HL-60 (cell line): ENCODE measurements at regions not wholly inside any gene's neighbourhood (a gene's known extent, or its start where the extent isn't known, plus 50 kb on each side); places are given as distances from the start of the nearest gene placed in this dataset.

Source experiments
- DNase-seq, 2 experiments: peaks; one replicate each; pipeline ENCODE4 v3.0.0-alpha.2; 2010 to 2020; ENCODE audit warnings: low read depth in 1 of 2, low spot score in 1 of 2
- H3K27ac ChIP-seq: fragments of 250-450 bp; sonication (Bioruptor Pico); replicated peaks from 2 replicates; pipeline ENCODE4 v1.5.1; 2020; ENCODE audit warnings: mild to moderate bottlenecking, moderate library complexity
- H3K27me3 ChIP-seq: fragments of 250-450 bp; sonication (Bioruptor Pico); 2 replicates; pipeline ENCODE4 v1.5.1; 2021; ENCODE audit warnings: mild to moderate bottlenecking, moderate library complexity; ENCODE audit not compliant: insufficient read depth, poor library complexity, severe bottlenecking
- H3K4me3 ChIP-seq: replicated peaks from 2 replicates; pipeline ENCODE4 v1.5.1; 2011; ENCODE audit warnings: mild to moderate bottlenecking, control low read depth, low read length; ENCODE audit not compliant: insufficient read depth
- GABPA ChIP-seq: IDR thresholded peaks from 2 replicates; pipeline ENCODE4 v1.6.1; 2012; ENCODE audit warnings: low read depth
- POLR2AphosphoS5 ChIP-seq: IDR thresholded peaks from 2 replicates; pipeline ENCODE4 v1.6.1; 2012; ENCODE audit warnings: low read depth
- SPI1 ChIP-seq: IDR thresholded peaks from 2 replicates; pipeline ENCODE4 v1.6.1; 2012; ENCODE audit warnings: low read depth, mild to moderate bottlenecking, borderline replicate concordance
- TF ChIP-seq, protein P1 (sequence below): IDR thresholded peaks from 2 replicates; pipeline ENCODE4 v1.6.1; 2012; ENCODE audit warnings: low read depth; ENCODE audit not compliant: insufficient replicate concordance
- TF ChIP-seq, protein P2 (sequence below): IDR thresholded peaks from one replicate; pipeline ENCODE4 v1.5.1; 2011; ENCODE audit warnings: low read length, control low read depth, inconsistent platforms; ENCODE audit not compliant: insufficient read depth

DNA sequence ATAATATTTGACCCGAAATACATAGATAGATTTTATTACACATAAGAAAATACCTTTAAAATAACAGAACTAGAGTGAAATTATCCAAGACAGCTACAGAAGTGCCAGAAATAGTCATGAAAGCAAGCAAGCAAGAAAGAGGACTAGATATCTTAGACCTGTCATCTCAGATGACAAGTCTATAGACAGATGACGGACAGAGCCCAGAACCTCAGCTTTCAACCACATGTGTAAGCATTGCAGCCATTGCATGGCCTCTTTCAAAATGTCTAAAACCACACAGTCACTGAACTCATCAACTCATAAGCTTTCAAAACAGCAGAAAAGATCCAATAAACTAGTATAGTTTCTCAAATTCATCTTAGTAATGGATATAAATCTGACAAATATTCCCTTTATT is 59.8 kb upstream of the FHIT start:
- no peak for DNase-seq
- H3K4me3 ChIP-seq: no peak overlapping the region
- no peak for TF ChIP-seq SPI1
- TF ChIP-seq GABPA: no peak
- TF ChIP-seq, protein P1, sequence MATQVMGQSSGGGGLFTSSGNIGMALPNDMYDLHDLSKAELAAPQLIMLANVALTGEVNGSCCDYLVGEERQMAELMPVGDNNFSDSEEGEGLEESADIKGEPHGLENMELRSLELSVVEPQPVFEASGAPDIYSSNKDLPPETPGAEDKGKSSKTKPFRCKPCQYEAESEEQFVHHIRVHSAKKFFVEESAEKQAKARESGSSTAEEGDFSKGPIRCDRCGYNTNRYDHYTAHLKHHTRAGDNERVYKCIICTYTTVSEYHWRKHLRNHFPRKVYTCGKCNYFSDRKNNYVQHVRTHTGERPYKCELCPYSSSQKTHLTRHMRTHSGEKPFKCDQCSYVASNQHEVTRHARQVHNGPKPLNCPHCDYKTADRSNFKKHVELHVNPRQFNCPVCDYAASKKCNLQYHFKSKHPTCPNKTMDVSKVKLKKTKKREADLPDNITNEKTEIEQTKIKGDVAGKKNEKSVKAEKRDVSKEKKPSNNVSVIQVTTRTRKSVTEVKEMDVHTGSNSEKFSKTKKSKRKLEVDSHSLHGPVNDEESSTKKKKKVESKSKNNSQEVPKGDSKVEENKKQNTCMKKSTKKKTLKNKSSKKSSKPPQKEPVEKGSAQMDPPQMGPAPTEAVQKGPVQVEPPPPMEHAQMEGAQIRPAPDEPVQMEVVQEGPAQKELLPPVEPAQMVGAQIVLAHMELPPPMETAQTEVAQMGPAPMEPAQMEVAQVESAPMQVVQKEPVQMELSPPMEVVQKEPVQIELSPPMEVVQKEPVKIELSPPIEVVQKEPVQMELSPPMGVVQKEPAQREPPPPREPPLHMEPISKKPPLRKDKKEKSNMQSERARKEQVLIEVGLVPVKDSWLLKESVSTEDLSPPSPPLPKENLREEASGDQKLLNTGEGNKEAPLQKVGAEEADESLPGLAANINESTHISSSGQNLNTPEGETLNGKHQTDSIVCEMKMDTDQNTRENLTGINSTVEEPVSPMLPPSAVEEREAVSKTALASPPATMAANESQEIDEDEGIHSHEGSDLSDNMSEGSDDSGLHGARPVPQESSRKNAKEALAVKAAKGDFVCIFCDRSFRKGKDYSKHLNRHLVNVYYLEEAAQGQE: no peak
- TF ChIP-seq, protein P2, sequence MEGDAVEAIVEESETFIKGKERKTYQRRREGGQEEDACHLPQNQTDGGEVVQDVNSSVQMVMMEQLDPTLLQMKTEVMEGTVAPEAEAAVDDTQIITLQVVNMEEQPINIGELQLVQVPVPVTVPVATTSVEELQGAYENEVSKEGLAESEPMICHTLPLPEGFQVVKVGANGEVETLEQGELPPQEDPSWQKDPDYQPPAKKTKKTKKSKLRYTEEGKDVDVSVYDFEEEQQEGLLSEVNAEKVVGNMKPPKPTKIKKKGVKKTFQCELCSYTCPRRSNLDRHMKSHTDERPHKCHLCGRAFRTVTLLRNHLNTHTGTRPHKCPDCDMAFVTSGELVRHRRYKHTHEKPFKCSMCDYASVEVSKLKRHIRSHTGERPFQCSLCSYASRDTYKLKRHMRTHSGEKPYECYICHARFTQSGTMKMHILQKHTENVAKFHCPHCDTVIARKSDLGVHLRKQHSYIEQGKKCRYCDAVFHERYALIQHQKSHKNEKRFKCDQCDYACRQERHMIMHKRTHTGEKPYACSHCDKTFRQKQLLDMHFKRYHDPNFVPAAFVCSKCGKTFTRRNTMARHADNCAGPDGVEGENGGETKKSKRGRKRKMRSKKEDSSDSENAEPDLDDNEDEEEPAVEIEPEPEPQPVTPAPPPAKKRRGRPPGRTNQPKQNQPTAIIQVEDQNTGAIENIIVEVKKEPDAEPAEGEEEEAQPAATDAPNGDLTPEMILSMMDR: no peak
- no peak for TF ChIP-seq POLR2AphosphoS5

DNA sequence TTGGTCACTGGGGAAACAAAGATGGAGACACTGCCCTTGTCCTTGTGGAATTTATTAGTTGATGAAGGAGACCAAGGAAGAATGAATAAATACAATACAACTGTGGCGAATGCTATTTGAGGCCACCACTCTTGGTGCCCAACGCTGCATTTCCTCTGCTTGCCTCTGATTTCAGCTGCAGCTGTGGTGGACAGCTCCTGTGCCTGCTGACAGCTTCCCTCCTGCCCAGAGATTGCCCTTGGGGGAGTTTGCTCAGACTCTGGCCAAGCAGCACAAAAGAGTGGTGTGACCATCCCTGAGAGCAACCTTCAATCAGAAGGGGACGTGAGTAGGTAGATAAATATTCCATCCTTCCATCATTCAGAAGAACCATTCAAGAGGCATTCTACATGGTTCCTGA is 64.6 kb upstream of the FHIT start:
- H3K27me3 ChIP-seq: peaks cover 3% of the 10 kb centered on the region
- TF ChIP-seq, protein P1: peak; percentile 94
- no peak for TF ChIP-seq POLR2AphosphoS5
- DNase-seq: no peak
- H3K27ac ChIP-seq: no peak overlapping the region
- H3K4me3 ChIP-seq: no peak overlapping the region

More for the DNA sequence above, 59.8 kb upstream of the FHIT start:
- Histone ChIP-seq H3K27me3 (peaks cover 3% of the 10 kb centered on the region), H3K27ac (no peak overlapping the region)

DNA sequence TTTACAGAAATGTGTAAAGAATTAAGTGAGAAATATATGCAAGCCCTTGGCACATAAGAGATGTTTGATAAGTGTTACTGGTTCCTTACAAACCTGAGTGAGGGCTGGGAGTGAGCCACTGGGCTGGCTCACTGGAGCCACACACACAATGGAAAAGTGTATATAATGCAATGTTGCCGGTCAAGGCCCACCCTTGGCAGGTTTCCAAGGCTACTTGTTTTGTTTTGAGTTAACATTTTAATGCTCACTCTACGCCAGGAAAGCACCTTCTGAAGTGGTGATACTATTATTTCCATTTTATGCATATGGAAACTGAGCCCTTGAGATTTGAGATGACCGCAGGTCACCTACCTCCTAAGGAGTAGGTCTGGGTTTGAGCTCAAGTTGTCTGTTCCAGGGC is 71.8 kb upstream of the FHIT start:
- H3K27me3 ChIP-seq: no peaks in the 10 kb centered on the region
- no peak for DNase-seq
- no peak overlapping the region for H3K4me3 ChIP-seq
- no peak overlapping the region for H3K27ac ChIP-seq
- TF ChIP-seq GABPA (no peak), POLR2AphosphoS5 (no peak), SPI1 (no peak)
- TF ChIP-seq, protein P2: no peak
- TF ChIP-seq, protein P1: no peak
